ENCODE measurements at regions not wholly inside any gene's neighbourhood (a gene's known extent, or its start where the extent isn't known, plus 50 kb on each side); places are given as distances from the start of the nearest gene placed in this dataset.

DNA sequence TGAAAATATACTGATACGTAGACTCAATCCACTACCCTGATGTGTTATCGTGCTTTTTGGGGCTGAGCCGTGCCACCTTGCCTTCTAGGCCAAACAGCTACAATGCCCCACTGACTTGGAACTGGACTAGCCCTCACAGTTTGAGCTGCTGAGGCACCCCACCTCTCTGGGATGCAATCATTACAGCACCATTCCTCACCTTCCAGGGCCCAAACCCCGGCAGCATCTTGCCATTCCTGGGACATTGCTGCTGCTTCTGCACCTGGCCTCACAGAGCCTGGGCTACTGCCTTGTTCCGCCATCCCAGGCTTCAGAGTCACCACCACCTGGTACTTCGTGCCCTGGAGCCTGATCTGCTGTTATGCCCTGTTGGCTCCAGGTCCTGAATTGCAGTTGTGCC, 89.5 kb upstream of the SNCAIP start:
- Mint-ChIP-seq H3K9me3 (ENCODE audit: unreplicated experiment) (peaks cover 17% of the 10 kb centered on the region), H3K36me3 (ENCODE audit: unreplicated experiment) (no peaks in the 10 kb centered on the region), H3K27me3 (ENCODE audit: unreplicated experiment) (peaks cover 46% of the 10 kb centered on the region), H3K4me3 (ENCODE audit: unreplicated experiment) (no peak overlapping the region), H3K27ac (ENCODE audit: unreplicated experiment) (no peak overlapping the region), H3K4me1 (ENCODE audit: unreplicated experiment) (no peaks in the 10 kb centered on the region)
- DNase-seq (ENCODE audit: extremely low spot score, unreplicated experiment) = no peak
- TF ChIP-seq, protein P1, sequence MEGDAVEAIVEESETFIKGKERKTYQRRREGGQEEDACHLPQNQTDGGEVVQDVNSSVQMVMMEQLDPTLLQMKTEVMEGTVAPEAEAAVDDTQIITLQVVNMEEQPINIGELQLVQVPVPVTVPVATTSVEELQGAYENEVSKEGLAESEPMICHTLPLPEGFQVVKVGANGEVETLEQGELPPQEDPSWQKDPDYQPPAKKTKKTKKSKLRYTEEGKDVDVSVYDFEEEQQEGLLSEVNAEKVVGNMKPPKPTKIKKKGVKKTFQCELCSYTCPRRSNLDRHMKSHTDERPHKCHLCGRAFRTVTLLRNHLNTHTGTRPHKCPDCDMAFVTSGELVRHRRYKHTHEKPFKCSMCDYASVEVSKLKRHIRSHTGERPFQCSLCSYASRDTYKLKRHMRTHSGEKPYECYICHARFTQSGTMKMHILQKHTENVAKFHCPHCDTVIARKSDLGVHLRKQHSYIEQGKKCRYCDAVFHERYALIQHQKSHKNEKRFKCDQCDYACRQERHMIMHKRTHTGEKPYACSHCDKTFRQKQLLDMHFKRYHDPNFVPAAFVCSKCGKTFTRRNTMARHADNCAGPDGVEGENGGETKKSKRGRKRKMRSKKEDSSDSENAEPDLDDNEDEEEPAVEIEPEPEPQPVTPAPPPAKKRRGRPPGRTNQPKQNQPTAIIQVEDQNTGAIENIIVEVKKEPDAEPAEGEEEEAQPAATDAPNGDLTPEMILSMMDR (IDR thresholded peaks at IDR 0.05) = no peak

DNA sequence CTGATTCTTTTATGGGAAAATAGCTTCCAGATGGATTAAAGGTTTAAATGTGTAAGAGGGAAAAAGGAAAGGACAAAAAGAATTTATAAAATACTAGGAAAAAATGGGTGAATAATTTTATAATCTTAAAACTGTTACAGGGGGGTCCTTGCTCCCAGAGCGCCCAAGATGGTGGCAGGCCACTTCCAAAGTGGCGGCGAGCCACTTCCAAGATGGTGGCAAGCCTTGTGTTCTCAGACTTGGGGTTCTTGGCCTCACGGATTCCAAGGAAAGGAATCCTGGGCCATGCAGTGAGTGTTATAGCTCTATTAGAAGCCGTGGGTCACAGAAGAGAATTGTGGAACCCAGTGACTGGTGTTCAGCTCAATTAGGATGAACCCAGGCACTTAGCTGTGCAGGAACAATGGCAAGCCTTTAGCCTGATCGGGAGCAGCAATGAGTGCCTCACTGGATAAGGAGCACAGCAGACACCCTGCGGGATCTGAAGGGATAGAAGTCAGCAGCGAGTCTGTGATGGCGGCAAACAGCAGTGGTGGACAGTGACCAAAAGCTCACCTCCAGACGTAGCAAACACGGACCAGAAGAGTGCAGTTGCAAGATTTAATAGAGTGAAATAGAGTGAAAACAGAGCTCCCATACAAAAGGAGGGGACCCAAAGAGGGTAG, 83.2 kb upstream of the SNCAIP start:
- Mint-ChIP-seq H3K4me3 (ENCODE audit: unreplicated experiment) (no peak overlapping the region), H3K27ac (ENCODE audit: unreplicated experiment) (no peak overlapping the region)
- TF ChIP-seq, protein P1 (IDR thresholded peaks at IDR 0.05) = no peak

DNA sequence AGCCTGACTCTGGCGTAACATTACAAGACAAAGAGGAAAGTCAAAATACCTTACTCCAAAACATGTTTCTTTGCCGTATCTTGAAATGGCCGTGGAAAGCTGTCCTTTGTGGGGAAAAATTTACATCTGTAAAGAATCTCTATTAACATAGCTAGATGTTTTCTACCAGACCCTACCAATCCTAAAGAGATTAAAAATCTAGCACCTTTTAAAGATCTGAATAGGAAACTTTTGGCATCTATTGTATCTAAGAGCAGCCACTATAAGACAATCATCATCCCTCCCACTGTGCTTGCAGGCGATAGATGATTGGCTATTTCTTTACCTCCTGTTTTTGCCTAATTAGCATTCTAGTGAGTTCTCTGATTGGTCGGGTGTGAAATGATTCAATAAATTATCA, 82.5 kb upstream of the SNCAIP start:
- Mint-ChIP-seq H3K27ac (ENCODE audit: unreplicated experiment) (no peak overlapping the region), H3K4me1 (ENCODE audit: unreplicated experiment) (no peaks in the 10 kb centered on the region), H3K36me3 (ENCODE audit: unreplicated experiment) (no peaks in the 10 kb centered on the region)

More for the DNA sequence above, 83.2 kb upstream of the SNCAIP start:
- H3K4me1 Mint-ChIP-seq (ENCODE audit: unreplicated experiment) = no peaks in the 10 kb centered on the region
- peaks cover 6% of the 10 kb centered on the region for H3K9me3 Mint-ChIP-seq (ENCODE audit: unreplicated experiment)
- no peaks in the 10 kb centered on the region for H3K36me3 Mint-ChIP-seq (ENCODE audit: unreplicated experiment)
- H3K27me3 Mint-ChIP-seq (ENCODE audit: unreplicated experiment) = peaks cover 25% of the 10 kb centered on the region
- no peak for DNase-seq (ENCODE audit: extremely low spot score, unreplicated experiment)

DNA sequence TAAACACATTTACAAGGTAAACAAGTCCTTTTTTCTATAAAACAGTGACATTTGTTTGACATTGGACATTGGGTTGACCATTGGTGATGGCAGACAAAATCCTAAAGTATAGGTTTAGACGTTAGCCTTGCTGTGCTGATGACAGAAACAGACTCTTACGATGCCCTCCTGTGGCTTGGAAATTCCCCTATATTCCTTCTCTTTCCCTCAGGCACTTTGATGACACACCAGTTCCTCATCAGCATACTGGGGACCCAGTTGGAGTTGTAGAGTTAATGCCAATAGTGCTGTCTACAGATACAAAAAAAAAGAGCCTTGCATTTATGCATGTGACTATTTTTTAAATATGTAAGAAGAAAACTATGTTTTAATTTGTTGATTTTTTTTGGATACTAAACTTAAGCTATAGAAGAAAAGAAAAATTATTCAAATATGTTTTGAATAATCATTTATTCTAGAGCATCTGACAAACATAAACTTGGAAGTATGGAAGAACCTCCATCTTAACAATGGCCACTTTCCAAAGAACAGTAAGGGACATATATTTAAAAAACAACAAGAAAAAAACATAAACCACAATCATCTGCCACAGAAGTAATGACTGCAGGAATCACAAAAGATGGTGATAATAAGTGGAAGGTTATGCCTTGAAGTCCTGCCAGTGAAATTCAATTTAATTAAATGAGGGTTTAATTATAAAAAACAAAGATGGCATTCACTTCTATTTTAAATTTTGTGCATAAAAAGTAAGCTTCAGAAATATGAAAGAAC, 75.6 kb upstream of the SNCAIP start:
- H3K4me3 Mint-ChIP-seq (ENCODE audit: unreplicated experiment) = no peak overlapping the region
- no peaks in the 10 kb centered on the region for H3K9me3 Mint-ChIP-seq (ENCODE audit: unreplicated experiment)
- DNase-seq (ENCODE audit: extremely low spot score, unreplicated experiment) = no peak
- H3K27me3 Mint-ChIP-seq (ENCODE audit: unreplicated experiment) = no peaks in the 10 kb centered on the region
- TF ChIP-seq, protein P1 (IDR thresholded peaks at IDR 0.05) = no peak
- H3K27ac Mint-ChIP-seq (ENCODE audit: unreplicated experiment) = no peak overlapping the region
- H3K36me3 Mint-ChIP-seq (ENCODE audit: unreplicated experiment) = no peaks in the 10 kb centered on the region
- H3K4me1 Mint-ChIP-seq (ENCODE audit: unreplicated experiment) = no peaks in the 10 kb centered on the region

More for the DNA sequence above, 82.5 kb upstream of the SNCAIP start:
- Mint-ChIP-seq H3K9me3 (ENCODE audit: unreplicated experiment) (no peaks in the 10 kb centered on the region), H3K4me3 (ENCODE audit: unreplicated experiment) (no peak overlapping the region), H3K27me3 (ENCODE audit: unreplicated experiment) (peaks cover 23% of the 10 kb centered on the region)
- DNase-seq (ENCODE audit: extremely low spot score, unreplicated experiment) = no peak
- TF ChIP-seq, protein P1 (IDR thresholded peaks at IDR 0.05) = no peak

DNA sequence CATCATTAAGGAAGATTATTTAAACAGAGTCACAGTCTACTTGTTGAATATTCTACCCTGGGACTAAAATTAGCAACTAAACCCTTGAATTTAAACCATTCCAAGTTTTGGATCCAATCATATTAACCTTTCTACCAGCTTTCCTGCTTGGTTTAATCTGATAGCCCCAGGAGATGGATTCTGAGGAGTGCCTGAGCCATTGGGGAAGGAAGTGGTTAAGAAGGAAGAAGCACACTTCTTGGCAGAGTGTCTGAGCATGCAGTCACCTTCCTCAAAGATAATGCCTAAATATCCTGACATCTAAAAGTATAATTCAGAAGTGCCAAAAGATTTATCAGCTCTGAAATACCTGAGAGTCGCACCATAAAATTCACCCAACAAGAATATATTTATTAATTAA, 74.1 kb upstream of the SNCAIP start:
- H3K4me3 Mint-ChIP-seq (ENCODE audit: unreplicated experiment) = no peak overlapping the region
- H3K9me3 Mint-ChIP-seq (ENCODE audit: unreplicated experiment) = no peaks in the 10 kb centered on the region
- H3K27me3 Mint-ChIP-seq (ENCODE audit: unreplicated experiment) = no peaks in the 10 kb centered on the region
- no peaks in the 10 kb centered on the region for H3K4me1 Mint-ChIP-seq (ENCODE audit: unreplicated experiment)
- TF ChIP-seq, protein P1 (IDR thresholded peaks at IDR 0.05) = no peak
- no peaks in the 10 kb centered on the region for H3K36me3 Mint-ChIP-seq (ENCODE audit: unreplicated experiment)
- H3K27ac Mint-ChIP-seq (ENCODE audit: unreplicated experiment) = no peak overlapping the region
- no peak for DNase-seq (ENCODE audit: extremely low spot score, unreplicated experiment)
